Fibroblast of lung (primary cell): ENCODE measurements at regions not wholly inside any gene's neighbourhood (a gene's known extent, or its start where the extent isn't known, plus 50 kb on each side); places are given as distances from the start of the nearest gene placed in this dataset.

ENCODE experiments used
- EZH2 ChIP-seq: IDR thresholded peaks from 2 replicates; pipeline ENCODE4 v1.5.1; 2012; ENCODE audit warnings: low read length, control low read depth, mild to moderate bottlenecking; ENCODE audit errors: missing control alignments
- TF ChIP-seq, protein P1 (sequence below), 2 donors: IDR thresholded peaks in 1 of 2; conservative IDR thresholded peaks in 1 of 2; 1 replicate in 1 of 2; 2 replicates in 1 of 2; pipeline ENCODE4 v1.5.1; 2011 to 2012; ENCODE audit warnings: low read length in 2 of 2, control low read depth in 1 of 2, inconsistent platforms in 1 of 2, low read depth in 1 of 2, mild to moderate bottlenecking in 1 of 2

DNA sequence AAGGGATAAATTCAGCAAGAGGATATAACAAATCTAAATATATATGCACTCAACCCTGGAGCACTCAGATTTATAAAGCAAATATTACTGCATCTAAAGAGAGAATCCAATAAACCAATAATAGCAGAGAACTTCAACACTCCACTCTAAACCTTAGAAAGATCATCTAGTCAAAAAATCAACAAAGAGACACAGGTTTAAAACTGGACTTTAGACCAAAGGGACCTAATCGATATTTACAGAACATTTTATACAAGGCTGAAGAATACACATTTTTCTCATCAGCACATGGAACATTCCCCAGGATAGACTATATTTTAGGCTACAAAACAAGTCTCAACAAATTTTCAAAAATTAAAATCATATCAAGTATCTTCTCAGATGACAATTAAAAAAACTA is 379.0 kb downstream of the GBE1 start:
- TF ChIP-seq, protein P1, sequence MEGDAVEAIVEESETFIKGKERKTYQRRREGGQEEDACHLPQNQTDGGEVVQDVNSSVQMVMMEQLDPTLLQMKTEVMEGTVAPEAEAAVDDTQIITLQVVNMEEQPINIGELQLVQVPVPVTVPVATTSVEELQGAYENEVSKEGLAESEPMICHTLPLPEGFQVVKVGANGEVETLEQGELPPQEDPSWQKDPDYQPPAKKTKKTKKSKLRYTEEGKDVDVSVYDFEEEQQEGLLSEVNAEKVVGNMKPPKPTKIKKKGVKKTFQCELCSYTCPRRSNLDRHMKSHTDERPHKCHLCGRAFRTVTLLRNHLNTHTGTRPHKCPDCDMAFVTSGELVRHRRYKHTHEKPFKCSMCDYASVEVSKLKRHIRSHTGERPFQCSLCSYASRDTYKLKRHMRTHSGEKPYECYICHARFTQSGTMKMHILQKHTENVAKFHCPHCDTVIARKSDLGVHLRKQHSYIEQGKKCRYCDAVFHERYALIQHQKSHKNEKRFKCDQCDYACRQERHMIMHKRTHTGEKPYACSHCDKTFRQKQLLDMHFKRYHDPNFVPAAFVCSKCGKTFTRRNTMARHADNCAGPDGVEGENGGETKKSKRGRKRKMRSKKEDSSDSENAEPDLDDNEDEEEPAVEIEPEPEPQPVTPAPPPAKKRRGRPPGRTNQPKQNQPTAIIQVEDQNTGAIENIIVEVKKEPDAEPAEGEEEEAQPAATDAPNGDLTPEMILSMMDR (conservative IDR thresholded peaks at IDR 0.05 in 1 of 2, IDR thresholded peaks at IDR 0.05 in 1 of 2; ENCODE audit: low read depth in 1 of 2, low read length in 2 of 2): no peak
- no peak for TF ChIP-seq EZH2
